WTC11 (cell line): ENCODE measurements at regions not wholly inside any gene's neighbourhood (a gene's known extent, or its start where the extent isn't known, plus 50 kb on each side); places are given as distances from the start of the nearest gene placed in this dataset.

ENCODE experiments used
- ATAC-seq: fragments of 200-7000 bp; cut with Tn5 transposase; 2 replicates; pipeline ENCODE4 v1.10.0; 2021; ENCODE audit warnings: mild to moderate bottlenecking, moderate library complexity
- CTCF ChIA-PET: fragments of 300-600 bp; sonication (Branson Sonifier 250); formaldehyde crosslinking; loops from one replicate; lab custom pipeline; 2021; ENCODE audit warnings: antibody characterized with exemption; lab: Charles Lee
- POLR2A ChIA-PET: fragments of 350-600 bp; sonication (Branson Sonifier 250); formaldehyde crosslinking; loops from one replicate; lab custom pipeline; 2021; ENCODE audit warnings: antibody characterized with exemption; lab: Charles Lee
- DNase-seq: peaks from one replicate; pipeline ENCODE4 v3.0.0; 2021; ENCODE audit warnings: low spot score
- H3K27ac Mint-ChIP-seq: 2 replicates; pipeline ENCODE4 v1.8.0; 2021; ENCODE audit warnings: mixed read lengths
- H3K27me3 Mint-ChIP-seq: 2 replicates; pipeline ENCODE4 v1.8.0; 2021; ENCODE audit warnings: low read depth, mild to moderate bottlenecking, moderate library complexity, mixed read lengths
- H3K36me3 Mint-ChIP-seq: 2 replicates; pipeline ENCODE4 v1.8.0; 2021; ENCODE audit warnings: mixed read lengths
- H3K4me1 Mint-ChIP-seq: 2 replicates; pipeline ENCODE4 v1.8.0; 2022; ENCODE audit warnings: mixed read lengths
- H3K4me3 Mint-ChIP-seq: 2 replicates; pipeline ENCODE4 v1.8.0; 2021; ENCODE audit warnings: mild to moderate bottlenecking, moderate library complexity, mixed read lengths
- H3K9me3 Mint-ChIP-seq: 2 replicates; pipeline ENCODE4 v1.8.0; 2021; ENCODE audit warnings: mixed read lengths
- AR ChIP-seq: fragments of 250-450 bp; sonication (Bioruptor Pico); IDR thresholded peaks from 2 replicates; pipeline ENCODE4 v1.9.0; 2021; ENCODE audit warnings: mild to moderate bottlenecking
- ARID4B ChIP-seq: sonication (generic); formaldehyde crosslinking; IDR thresholded peaks from 2 replicates; pipeline ENCODE4 v1.8.0; 2023; ENCODE audit warnings: missing genetic modification reagents, mild to moderate bottlenecking, borderline replicate concordance
- ATF6 ChIP-seq: sonication (generic); formaldehyde crosslinking; IDR thresholded peaks from 2 replicates; pipeline ENCODE4 v1.8.1; 2023; ENCODE audit warnings: mild to moderate bottlenecking, missing genetic modification reagents
- CREM ChIP-seq: sonication (generic); formaldehyde crosslinking; IDR thresholded peaks from 2 replicates; pipeline ENCODE4 v1.8.1; 2022; ENCODE audit warnings: mild to moderate bottlenecking, missing genetic modification reagents, moderate library complexity
- E2F4 ChIP-seq: sonication (generic); formaldehyde crosslinking; IDR thresholded peaks from 2 replicates; pipeline ENCODE4 v1.8.1; 2022; ENCODE audit warnings: low read depth, mild to moderate bottlenecking, moderate library complexity, missing genetic modification reagents, borderline replicate concordance
- ELF4 ChIP-seq: sonication (generic); formaldehyde crosslinking; IDR thresholded peaks from 2 replicates; pipeline ENCODE4 v1.8.1; 2022; ENCODE audit warnings: low read depth, mild to moderate bottlenecking, moderate library complexity, missing genetic modification reagents
- EMX1 ChIP-seq: fragments of 250-450 bp; sonication (Bioruptor Pico); IDR thresholded peaks from 2 replicates; pipeline ENCODE4 v1.8.0; 2021; ENCODE audit warnings: mild to moderate bottlenecking
- ESRRA ChIP-seq: sonication (generic); formaldehyde crosslinking; IDR thresholded peaks from 2 replicates; pipeline ENCODE4 v1.8.1; 2022; ENCODE audit warnings: mild to moderate bottlenecking, missing genetic modification reagents, borderline replicate concordance
- FOXP1 ChIP-seq: sonication (generic); formaldehyde crosslinking; IDR thresholded peaks from 2 replicates; pipeline ENCODE4 v1.8.0; 2022; ENCODE audit warnings: missing genetic modification reagents, mild to moderate bottlenecking, moderate library complexity, borderline replicate concordance
- MYBL2 ChIP-seq: sonication (generic); formaldehyde crosslinking; IDR thresholded peaks from 2 replicates; pipeline ENCODE4 v1.8.1; 2023; ENCODE audit warnings: mild to moderate bottlenecking, moderate library complexity, missing genetic modification reagents
- NFATC4 ChIP-seq: fragments of 250-450 bp; sonication (Bioruptor Pico); IDR thresholded peaks from 2 replicates; pipeline ENCODE4 v1.9.0; 2021; ENCODE audit warnings: mild to moderate bottlenecking
- PRDM15 ChIP-seq: sonication (generic); formaldehyde crosslinking; IDR thresholded peaks from 2 replicates; pipeline ENCODE4 v1.8.0; 2022; ENCODE audit warnings: missing genetic modification reagents
- PRRX2 ChIP-seq: fragments of 250-450 bp; sonication (Bioruptor Pico); IDR thresholded peaks from 2 replicates; pipeline ENCODE4 v1.8.0; 2021; ENCODE audit warnings: mild to moderate bottlenecking
- RORB ChIP-seq: fragments of 250-450 bp; sonication (Bioruptor Pico); IDR thresholded peaks from 2 replicates; pipeline ENCODE4 v1.9.0; 2021; ENCODE audit warnings: mild to moderate bottlenecking
- ZNF219 ChIP-seq: sonication (generic); formaldehyde crosslinking; IDR thresholded peaks from 2 replicates; pipeline ENCODE4 v1.8.0; 2023; ENCODE audit warnings: missing genetic modification reagents, mild to moderate bottlenecking, borderline replicate concordance
- ZNF263 ChIP-seq: sonication (generic); formaldehyde crosslinking; IDR thresholded peaks from 2 replicates; pipeline ENCODE4 v1.8.1; 2022; ENCODE audit warnings: low read depth, mild to moderate bottlenecking, moderate library complexity, missing genetic modification reagents
- ZNF396 ChIP-seq: fragments of 250-450 bp; sonication (Bioruptor Pico); IDR thresholded peaks from 2 replicates; pipeline ENCODE4 v1.8.0; 2021; ENCODE audit warnings: mild to moderate bottlenecking, moderate library complexity, borderline replicate concordance
- ZNF423 ChIP-seq: fragments of 250-450 bp; sonication (Bioruptor Pico); IDR thresholded peaks from 2 replicates; pipeline ENCODE4 v2.1.2; 2022; ENCODE audit warnings: mild to moderate bottlenecking, moderate library complexity
- ZNF532 ChIP-seq: fragments of 250-450 bp; sonication (Bioruptor Pico); IDR thresholded peaks from 2 replicates; pipeline ENCODE4 v1.9.0; 2021; ENCODE audit warnings: mild to moderate bottlenecking, borderline replicate concordance

GRCh38 chr2:211026109-211026508 lies 469.7 kb downstream of the CPS1 start:
- no peak for ATAC-seq
- TF ChIP-seq ZNF219 (no peak), MYBL2 (CRISPR knock-in tag) (no peak), ESRRA (CRISPR knock-in tag) (no peak), E2F4 (no peak), ZNF532 (CRISPR knock-in tag) (no peak), RORB (CRISPR knock-in tag) (no peak), FOXP1 (CRISPR knock-in tag) (no peak), NFATC4 (CRISPR knock-in tag) (no peak), CREM (CRISPR knock-in tag) (no peak), ZNF423 (CRISPR knock-in tag) (no peak), ATF6 (no peak), AR (no peak), PRDM15 (CRISPR knock-in tag) (no peak), EMX1 (CRISPR knock-in tag) (no peak), ARID4B (no peak), ELF4 (no peak), ZNF263 (no peak), ZNF396 (CRISPR knock-in tag) (no peak), PRRX2 (CRISPR knock-in tag) (no peak)

More at GRCh38 chr2:211026109-211026508, 469.7 kb downstream of the CPS1 start:
- Mint-ChIP-seq H3K4me3 (no peak overlapping the region), H3K9me3 (peaks cover 59% of the 10 kb centered on the region), H3K36me3 (peaks cover 41% of the 10 kb centered on the region), H3K27ac (no peak overlapping the region), H3K4me1 (no peaks in the 10 kb centered on the region), H3K27me3 (no peaks in the 10 kb centered on the region)
- ChIA-PET POLR2A (no interaction called here), CTCF (no interaction called here)
- DNase-seq: no peak
